IPS DF 19.7 (cell line): ENCODE measurements at regions not wholly inside any gene's neighbourhood (a gene's known extent, or its start where the extent isn't known, plus 50 kb on each side); places are given as distances from the start of the nearest gene placed in this dataset.

Experiments
- DNase-seq: peaks from one replicate; pipeline ENCODE4 v3.0.0-alpha.2; 2013; ENCODE audit warnings: low read depth, low spot score

- no peak for DNase-seq
Measured at GRCh38 chr5:143664623-143665022, 147.3 kb upstream of the HMHB1 start.

- DNase-seq = no peak
Measured at GRCh38 chr5:143663872-143664271, 148.1 kb upstream of the HMHB1 start.

- no peak for DNase-seq
Measured at GRCh38 chr5:143662020-143662419, 149.9 kb upstream of the HMHB1 start.

- no peak for DNase-seq
Measured at GRCh38 chr5:143660625-143661024, 151.3 kb upstream of the HMHB1 start.

GRCh38 chr5:143659599-143660238 is 152.2 kb upstream of the HMHB1 start:
- no peak for DNase-seq

DNA sequence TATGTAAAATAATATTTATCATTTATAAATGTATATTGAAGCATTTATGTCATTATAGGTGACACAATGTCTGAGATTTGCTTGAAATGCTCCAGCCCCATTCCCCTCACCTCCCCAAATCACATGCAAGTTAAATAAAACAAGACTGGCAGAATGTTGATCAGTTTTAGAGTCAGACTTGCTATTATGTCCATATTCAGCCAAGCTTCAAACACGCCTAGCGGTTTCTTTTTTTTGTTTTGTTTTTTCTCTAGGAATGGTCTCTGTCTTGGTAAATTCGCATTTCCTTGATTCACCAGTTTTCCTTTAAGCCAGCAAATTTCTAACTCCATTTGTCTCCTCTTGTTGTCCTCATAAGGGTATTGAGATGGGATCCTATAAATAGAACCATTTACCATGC is 153.0 kb upstream of the HMHB1 start:
- DNase-seq = no peak

GRCh38 chr5:143657647-143658285 is 154.2 kb upstream of the HMHB1 start:
- DNase-seq = no peak

DNA sequence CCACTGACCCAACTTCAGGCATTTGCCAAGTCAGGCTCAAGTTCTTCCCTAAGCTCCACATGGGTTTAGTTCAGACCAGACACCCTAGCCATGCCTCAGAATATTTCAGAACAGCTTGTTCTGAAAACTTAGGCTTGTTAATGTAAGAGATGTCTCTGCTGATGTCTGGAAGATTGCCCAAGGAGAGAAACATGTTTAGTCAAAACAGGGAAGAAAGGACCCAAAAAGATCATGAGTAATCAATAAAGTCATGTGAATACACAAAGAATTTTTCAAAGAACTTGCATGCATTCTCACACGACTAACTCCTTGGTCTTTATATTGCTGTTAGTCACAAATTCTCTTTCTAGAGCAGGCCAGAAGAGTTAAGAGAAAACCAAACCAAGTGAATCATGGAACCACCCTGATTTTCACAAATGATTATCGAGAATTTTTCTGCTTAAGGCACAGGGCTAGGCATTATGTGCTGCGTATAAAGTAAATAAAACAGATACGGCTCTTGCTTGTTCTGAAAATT is 158.1 kb upstream of the HMHB1 start:
- no peak for DNase-seq

DNA sequence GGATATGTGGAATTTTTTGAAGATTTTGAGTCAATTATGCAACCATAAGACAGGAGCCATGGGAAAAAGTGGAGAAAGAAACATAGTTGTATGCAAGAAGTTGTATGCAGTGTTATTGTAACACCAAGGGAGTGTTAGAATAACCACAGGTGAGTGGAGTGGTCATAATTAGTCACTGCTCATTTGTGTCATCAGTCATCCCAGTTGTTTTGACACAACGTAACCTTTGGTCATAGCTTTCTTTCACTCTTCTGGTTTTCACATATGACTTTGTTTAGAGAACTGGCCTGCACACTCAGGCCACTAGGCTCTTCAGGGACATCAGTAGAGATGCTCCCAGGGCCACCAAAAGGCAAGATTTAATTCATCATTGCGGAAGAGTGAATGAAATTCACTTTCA is 158.7 kb upstream of the HMHB1 start:
- DNase-seq = no peak

DNA sequence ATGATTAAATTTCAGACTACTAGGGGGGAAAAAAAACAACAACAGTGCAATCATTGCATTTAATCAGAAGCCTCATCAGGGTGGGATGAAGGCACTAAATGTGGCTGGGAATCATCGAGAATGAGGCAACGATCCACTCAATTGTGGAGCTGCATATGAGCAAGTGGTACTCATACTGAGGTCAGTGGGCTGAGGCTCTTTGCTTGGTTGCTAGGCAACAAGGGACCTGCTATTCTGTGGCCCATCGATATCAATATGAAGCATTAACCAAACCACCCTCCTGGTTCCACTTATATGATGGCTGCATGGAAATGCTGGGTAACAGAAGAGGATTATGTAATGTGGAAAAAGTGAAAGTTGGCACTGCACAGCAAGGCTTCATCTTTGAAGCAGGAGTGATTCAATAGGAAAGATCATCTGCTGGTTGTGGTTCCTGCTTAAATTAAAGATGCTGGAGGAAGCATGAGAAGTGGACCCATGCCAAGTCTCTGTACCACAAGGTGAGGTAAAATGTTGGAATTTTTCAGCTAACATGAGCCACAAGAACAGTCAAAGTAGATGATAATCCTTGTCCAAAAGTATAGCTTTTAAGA is 159.8 kb upstream of the HMHB1 start:
- no peak for DNase-seq

DNA sequence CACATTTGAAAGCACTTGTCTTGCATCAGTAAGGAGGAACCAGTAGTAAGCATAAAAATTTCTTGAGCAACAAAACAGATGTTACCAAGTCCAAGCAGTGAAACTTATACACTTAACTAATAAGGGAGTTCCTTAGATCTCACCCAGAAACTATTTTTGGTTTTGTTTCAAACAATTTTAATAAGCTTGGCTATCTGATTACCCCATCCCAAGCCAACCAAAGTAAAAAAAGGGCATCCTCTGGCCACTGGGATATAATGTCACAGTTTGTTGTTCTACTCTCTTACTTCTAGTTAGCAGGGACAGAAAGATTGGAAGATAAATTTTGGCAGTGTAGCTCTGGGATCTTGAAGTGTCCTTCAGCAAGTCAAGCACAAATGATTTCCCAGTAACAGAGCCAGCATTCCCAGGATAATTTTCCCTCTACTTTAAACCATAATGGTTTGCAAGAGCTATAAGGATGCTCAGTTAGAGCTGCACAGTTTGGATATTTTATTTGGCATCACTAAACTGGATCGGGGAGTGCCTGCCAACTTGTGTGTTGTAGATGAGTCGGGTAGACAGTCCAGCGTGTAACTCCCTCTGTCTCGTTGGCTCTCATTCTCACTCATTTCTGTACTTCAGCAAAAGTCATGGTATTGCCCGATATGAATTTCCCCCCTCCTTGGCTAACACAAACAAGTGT is 161.9 kb upstream of the HMHB1 start:
- no peak for DNase-seq

DNA sequence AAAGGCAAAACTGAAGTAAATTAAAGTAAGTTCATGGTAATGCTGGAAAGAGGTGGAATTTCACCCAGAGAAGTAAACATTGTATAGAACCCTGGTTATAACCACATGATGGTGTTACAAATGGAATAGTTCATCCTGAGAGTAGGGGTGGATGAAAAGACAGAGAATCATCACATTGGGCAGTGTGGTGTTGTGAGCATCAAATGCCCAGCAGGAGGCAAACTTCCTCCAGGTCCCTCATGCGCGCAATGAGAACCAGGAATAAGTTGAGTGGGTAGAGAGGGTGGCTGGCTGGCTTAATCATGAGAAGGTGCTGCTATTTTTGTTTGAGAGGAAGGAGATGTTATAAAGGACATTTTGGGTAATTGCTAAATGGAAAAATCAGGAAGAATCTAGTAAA is 163.3 kb upstream of the HMHB1 start:
- DNase-seq = no peak

DNA sequence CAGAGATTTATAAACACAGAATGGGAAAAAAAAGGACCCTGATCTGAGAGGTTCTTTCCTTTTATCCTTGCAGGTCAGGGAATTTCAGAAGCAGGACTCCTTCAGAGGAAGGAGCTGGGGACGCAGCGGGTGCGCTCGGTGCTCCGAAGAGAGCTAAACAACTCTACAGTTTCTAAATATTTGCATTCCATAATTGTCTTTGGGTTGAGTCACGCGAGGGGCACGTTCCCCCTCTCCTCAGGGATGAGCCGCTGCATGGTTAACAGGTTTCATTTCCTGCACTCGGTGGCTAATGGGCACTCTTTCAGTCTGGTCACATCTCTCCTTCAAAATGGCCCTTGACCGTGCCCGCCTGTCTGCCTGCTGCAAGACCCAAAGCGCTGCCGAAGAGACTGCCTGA is 165.0 kb upstream of the HMHB1 start:
- DNase-seq = no peak

DNA sequence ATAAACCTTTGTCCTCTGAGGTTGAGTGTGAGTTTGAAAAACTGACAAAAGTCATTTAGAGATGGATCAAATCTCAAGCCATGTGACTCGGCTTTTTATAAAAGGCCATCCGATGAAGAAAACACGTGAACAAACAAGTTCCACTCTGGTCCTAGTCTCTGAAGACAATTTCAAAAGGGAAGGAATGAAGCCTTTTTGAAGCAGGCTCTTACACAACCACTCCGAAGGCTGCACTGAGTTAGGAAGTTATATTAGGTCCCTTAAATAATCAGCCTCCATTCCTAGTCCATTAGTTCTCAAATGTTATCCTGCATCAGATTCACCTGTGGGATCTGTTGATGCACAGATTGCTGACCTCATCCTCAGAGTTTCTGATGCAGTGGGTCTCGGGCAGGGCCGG is 166.6 kb upstream of the HMHB1 start:
- no peak for DNase-seq

- no peak for DNase-seq
Measured at GRCh38 chr5:143644727-143645126, 167.2 kb upstream of the HMHB1 start.

DNA sequence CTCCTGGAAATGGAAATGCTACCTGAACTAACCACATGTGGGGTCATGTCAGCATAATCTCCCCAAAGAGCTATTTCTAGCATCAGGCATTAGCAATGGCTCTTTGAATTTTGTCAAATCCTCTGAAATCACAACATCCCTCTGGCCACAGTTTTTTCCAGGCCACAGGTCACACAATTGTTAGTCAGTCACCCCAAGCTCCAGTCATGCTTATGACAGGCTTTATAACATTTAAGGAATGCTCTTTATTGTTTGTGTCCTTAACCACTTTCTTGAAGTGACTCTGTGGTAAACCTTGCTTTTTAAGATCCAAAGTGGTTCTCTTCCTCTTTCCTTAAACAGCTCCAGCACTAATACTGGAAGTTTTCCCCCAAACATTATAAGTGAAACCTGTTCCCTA is 169.2 kb upstream of the HMHB1 start:
- DNase-seq = no peak

DNA sequence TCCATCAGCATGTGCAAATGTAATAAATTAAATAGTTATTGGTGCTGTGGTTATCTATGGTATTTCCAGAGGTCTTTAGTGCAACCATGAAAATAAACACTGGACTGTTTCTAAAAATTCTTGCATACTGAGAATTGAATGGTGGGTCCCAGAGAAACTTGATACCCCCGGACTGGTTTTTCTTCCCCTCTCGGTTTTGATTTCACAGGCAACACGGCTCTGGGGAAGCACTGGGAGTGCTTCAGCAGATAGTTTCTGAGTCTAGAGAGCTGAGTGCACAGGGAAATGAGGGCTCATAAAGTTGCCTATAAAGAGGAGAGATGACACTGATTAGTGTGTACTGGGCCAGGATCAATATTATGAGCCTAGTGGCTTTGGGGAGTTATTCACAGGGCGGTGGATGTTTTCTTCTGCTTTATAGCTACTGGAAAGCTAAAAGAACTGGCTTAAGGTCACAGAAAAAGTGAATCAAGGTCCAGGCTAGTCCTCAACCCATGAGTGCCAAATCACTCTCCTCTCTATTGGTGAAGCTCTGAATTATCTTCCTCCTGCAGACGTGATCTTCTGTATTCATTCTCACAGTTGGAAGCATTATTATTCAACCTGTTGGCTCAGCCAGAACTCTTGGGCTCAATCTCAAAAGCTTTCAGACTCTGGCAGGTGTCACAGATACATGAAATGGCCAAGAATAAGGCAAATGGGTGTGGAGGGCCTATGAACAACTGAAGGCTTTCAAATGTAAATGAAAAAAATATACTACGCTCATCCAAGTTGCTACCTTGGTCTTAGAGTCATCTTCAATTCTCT is 170.2 kb upstream of the HMHB1 start:
- DNase-seq = no peak

GRCh38 chr5:143638654-143639053 is 173.3 kb upstream of the HMHB1 start:
- DNase-seq = no peak

- DNase-seq = no peak
Measured at GRCh38 chr5:143636931-143637528, 174.9 kb upstream of the HMHB1 start.

DNA sequence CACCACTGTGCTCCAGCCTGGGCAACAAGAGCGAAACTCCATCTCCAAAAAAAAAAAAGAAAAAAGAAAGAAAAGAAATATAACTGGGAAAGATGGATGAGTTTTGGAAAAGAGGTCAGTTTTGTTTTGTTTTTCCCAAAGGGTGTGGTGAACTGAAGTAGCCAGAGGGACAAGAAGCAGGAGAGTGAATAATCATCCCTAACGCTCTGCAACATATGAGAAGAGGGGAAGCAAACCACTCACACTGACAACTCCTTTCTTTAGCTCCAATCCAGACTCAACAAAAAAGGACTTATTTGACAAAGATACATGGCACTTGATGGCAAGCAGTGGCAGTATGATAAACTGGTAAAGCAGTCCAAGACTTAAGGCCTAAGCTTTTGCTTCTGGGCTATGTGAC is 176.1 kb upstream of the HMHB1 start:
- DNase-seq = no peak

- no peak for DNase-seq
Measured at GRCh38 chr5:143635146-143635752, 176.7 kb upstream of the HMHB1 start.
